ENCODE measurements at regions not wholly inside any gene's neighbourhood (a gene's known extent, or its start where the extent isn't known, plus 50 kb on each side); places are given as distances from the start of the nearest gene placed in this dataset.

GRCh38 chr3:20561166-20561565 lies 375.2 kb upstream of the SGO1 start (continued):
- TF ChIP-seq CHD7 (IDR thresholded peaks at IDR 0.05; ENCODE audit: insufficient replicate concordance, low read length) (no peak), MAX (IDR thresholded peaks at IDR 0.05) (no peak), TEAD4 (IDR thresholded peaks at IDR 0.05; ENCODE audit: low read depth, low read length) (no peak), TCF12 (IDR thresholded peaks at IDR 0.05; ENCODE audit: low read depth, low read length) (no peak)
- TF ChIP-seq, protein P1, sequence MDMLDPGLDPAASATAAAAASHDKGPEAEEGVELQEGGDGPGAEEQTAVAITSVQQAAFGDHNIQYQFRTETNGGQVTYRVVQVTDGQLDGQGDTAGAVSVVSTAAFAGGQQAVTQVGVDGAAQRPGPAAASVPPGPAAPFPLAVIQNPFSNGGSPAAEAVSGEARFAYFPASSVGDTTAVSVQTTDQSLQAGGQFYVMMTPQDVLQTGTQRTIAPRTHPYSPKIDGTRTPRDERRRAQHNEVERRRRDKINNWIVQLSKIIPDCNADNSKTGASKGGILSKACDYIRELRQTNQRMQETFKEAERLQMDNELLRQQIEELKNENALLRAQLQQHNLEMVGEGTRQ (IDR thresholded peaks at IDR 0.05; ENCODE audit: low read length) = no peak
